ENCODE measurements at regions not wholly inside any gene's neighbourhood (a gene's known extent, or its start where the extent isn't known, plus 50 kb on each side); places are given as distances from the start of the nearest gene placed in this dataset.

DNA sequence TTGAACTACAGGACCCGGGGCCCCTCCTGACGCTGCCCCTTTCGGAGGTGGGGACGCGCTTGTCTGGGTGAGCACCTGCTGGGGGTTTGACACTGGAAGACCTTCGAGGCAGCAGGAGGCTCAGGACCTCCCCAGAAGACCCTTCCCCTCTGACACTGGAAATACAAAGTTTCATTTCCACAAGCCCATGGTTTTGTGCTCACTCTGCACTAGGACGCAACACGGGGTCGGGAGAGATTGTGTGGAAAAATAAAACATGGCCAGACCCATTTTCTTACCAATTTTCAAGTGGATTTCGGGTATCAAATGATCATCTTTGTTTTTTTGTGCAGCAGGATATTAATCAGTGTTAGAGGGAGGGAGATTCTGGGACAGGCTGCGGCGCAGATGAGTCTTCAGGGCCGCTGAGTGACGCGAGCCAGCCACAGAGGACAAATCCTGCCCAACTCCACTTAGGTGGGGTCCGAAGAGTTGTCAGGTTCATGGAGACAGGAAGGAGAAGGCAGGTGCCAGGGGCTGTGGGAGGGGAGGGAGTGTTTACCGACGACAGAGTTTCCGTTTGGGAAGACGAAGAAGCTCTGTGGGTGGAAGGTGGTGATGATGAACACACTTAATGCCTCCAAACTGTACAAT lies 160.0 kb upstream of the AFDN start:
- Histone ChIP-seq H3K4me3 (replicated peaks in 1 of 3; ENCODE audit: insufficient read depth in 1 of 3, low read depth in 1 of 3, low read length in 3 of 3) (no peak overlapping the region), H3K9me3 (replicated peaks; ENCODE audit: control insufficient read depth, insufficient read depth, low read length) (no peaks in the 10 kb centered on the region), H2AFZ (ENCODE audit: low read depth, low read length) (no peak overlapping the region), H3K4me1 (ENCODE audit: control insufficient read depth, extremely low read depth, insufficient read depth, low read length) (no peaks in the 10 kb centered on the region), H3K9me1 (replicated peaks; ENCODE audit: control insufficient read depth, extremely low read depth, insufficient read depth, low read length) (no peaks in the 10 kb centered on the region), H3K79me2 (ENCODE audit: control insufficient read depth, insufficient read depth, low read length) (no peaks in the 10 kb centered on the region), H3K27ac (ENCODE audit: insufficient read depth, low read depth, low read length) (no peak overlapping the region), H3K27me3 (ENCODE audit: control insufficient read depth in 2 of 2, insufficient read depth in 2 of 2, low read length in 2 of 2) (no peaks in the 10 kb centered on the region), H3K4me2 (ENCODE audit: insufficient read depth, low read length) (no peak overlapping the region), H4K20me1 (replicated peaks; ENCODE audit: control insufficient read depth, extremely low read depth, insufficient read depth, low read length) (no peaks in the 10 kb centered on the region), H3K9ac (replicated peaks; ENCODE audit: extremely low read depth, insufficient read depth, low read length) (no peak overlapping the region), H3K36me3 (ENCODE audit: control insufficient read depth in 2 of 2, extremely low read depth in 1 of 2, insufficient read depth in 2 of 2, low read length in 2 of 2) (no peaks in the 10 kb centered on the region)
- intact Hi-C loops (cut with micrococcal nuclease) (no loop called here), dilution Hi-C loops (cut with MboI; ENCODE audit: extremely low pct_ligation_motif_present, low sequenced_read_pairs) (no loop called here)
- BruUV-seq (replicated peaks): no TSS peak
- CTCF ChIA-PET: no interaction called here
- POLR2A ChIA-PET: no interaction called here
- DNase-seq (ENCODE audit: low read depth, low spot score): no peak
- no peak for TF ChIP-seq POLR2A (IDR thresholded peaks at IDR 0.05; ENCODE audit: low read depth, low read length)
- TF ChIP-seq MYC (IDR thresholded peaks at IDR 0.05; ENCODE audit: low read depth, low read length): no peak
- no peak for TF ChIP-seq JUN (IDR thresholded peaks at IDR 0.05; ENCODE audit: borderline replicate concordance, insufficient read depth, insufficient read length, low read depth)
- TF ChIP-seq, protein P1, sequence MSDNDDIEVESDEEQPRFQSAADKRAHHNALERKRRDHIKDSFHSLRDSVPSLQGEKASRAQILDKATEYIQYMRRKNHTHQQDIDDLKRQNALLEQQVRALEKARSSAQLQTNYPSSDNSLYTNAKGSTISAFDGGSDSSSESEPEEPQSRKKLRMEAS (IDR thresholded peaks at IDR 0.05; ENCODE audit: insufficient read depth, insufficient read length): no peak
- no peak for TF ChIP-seq POLR2AphosphoS5 (IDR thresholded peaks at IDR 0.05; ENCODE audit: insufficient read depth, low read depth, low read length)
- TF ChIP-seq CTCF (IDR thresholded peaks at IDR 0.05; ENCODE audit: extremely low read depth in 1 of 2, insufficient read depth in 1 of 2, low read depth in 1 of 2, low read length in 2 of 2): no peak
- TF ChIP-seq EZH2 (IDR thresholded peaks at IDR 0.05; ENCODE audit: borderline replicate concordance, low read depth, low read length, severe bottlenecking): no peak
- no peak for TF ChIP-seq FOS (IDR thresholded peaks at IDR 0.05; ENCODE audit: borderline replicate concordance, insufficient read depth, low read length)
- no peak for TF ChIP-seq GATA2 (IDR thresholded peaks at IDR 0.05; ENCODE audit: insufficient read depth, insufficient read length, low read depth, low read length)
- FAIRE-seq: no peak

Measured in endothelial cell of umbilical vein (primary cell).